NCI-H146 (cell line): ENCODE measurements at regions not wholly inside any gene's neighbourhood (a gene's known extent, or its start where the extent isn't known, plus 50 kb on each side); places are given as distances from the start of the nearest gene placed in this dataset.

ENCODE experiments used
- DNase-seq: peaks from one replicate; lab custom pipeline; 2025; lab: John Stamatoyannopoulos, UW

DNA sequence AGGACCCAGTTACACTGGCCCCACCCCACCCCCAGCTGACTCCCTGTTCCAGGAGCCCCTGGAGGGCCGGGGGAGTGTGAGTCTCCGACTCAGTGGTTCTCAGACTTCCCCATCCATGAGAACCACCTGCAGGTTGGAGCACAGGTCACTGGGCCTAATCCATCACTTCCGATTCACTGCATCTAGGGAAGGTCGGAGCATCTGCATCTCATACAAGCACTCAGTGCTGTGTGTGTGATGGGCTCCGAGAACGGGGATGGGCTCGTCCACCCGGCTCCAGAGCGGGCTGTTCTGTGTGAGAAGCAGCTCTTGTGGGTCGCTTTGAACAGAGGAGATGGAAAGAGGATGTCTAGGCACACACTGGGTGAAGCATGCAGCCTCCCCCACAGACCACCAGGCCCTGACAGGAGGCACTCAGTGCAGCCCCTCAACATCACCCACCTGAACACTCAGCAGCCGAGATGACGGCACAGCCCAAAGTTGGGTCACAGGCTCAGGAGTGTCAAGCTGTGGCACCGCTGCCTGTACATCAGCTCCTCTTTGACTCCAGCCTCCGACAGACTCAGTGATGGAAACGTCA lies 541.4 kb downstream of the BRD1 start:
- DNase-seq, result no peak

- DNase-seq, result no peak
Observed at GRCh38 chr22:49284931-49285330, 542.7 kb downstream of the BRD1 start.

DNA sequence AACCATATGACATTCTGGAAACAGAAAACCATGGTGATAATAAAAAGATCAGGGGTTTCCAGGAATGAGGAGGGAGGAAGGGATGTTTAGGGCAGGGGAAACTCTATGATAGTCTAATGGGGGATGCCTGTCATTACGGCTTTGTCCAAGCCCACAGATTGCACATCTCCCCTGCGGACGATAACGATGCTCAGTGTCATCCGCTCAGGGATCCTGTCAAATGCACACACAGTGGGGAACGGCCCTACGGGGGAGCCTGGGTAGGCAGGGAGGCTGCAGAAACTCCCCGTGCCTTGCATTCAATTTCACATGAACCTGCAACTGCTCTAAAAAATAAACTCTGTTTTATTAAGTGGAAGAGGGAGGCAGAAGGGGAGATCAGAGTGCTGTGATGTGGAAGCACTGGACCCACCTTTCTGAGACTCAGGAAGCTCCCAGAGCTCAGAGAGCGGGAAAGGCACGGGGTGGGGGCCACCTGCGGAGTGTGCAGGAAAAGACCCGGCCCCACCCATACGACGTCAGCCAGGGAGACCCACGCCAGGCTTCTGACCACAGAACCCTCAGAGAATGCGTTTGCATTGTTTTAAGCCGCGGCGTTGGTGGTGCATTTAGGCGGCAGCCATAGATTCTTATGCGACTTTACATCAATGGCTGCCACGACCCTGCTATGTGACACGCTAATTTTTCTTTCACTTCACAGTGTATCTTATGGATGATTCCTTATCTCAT lies 543.5 kb downstream of the BRD1 start:
- peak; percentile 50 for DNase-seq

DNA sequence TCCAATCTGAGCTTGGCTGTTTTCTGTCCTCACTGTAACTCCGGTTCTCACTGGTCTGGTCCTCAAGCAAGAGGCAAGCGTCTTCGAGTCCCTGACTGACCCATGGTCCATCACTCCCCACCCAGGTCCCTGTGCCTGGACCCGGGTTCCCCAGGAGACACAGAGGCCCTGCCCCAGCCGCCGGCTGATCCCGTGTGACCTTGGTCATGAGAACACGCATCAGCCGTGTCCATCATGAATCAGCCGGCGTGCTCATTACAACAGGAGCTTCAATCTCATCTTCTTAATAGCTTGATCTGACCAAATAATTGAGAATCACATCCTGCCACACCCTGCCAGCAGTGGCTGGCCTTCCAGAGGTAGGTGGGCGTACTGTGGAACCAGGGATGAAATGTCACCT lies 545.1 kb downstream of the BRD1 start:
- DNase-seq, result no peak

DNA sequence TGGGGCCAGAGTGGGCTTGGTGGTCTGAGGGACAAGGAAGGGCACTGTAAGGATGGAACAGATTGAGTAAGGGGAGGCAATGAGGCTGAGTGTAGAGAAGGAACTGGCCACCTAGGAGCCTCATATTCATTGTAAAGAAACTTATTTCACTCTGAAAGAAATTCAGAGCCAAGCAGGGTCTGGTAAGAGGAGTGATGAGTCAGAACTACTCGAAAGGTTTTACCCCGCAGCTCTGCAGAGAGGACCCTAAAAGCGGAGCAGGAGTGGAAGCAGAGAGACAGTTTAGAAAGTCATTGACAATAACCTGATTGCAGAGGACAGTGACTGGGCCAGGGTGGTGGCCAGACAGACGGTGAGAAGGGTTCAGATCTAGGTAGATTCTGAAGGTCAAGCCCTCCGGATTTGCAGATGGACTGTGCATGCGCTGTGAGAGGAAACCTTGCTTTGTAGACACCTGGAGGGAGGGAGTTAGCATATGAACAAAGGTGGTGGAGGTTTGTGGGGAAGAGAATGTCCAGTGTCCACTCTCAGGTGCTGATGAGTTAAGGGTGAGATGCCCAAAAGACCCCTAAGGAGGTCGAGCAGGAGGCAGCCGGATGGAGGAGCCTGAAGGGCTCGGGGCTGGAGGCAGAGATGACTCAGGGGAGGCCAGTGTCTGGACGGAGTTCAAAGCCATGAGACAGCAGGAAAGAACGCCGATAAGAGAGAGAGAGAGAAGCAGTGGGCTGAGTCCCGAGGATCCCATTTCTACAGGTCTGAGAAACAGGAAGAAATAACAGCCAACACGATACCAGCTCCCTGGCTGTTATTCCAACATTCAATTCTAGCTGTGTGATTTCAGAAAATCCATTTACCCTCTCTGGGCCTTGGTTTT lies 546.0 kb downstream of the BRD1 start:
- DNase-seq, result no peak

DNA sequence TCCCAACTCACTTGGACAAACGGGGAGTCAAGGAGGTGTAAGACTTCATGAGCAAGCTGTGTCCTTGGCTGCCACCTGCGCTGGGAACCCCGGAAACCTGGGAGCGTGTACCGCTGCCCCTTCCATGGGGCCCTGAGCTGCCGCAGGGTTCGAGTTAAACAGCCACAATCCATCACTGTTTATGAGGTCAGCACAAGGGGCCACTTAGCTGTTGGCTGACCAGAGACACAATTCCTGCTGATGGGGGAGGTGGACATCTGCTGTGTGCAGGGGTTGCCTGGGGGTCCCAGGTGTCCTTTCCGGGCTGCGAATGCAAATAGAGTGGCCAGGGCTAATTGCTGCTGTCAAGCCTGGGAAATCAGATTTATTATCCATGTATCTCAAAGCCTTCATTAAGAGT lies 549.3 kb downstream of the BRD1 start:
- peak; percentile 57 for DNase-seq

- DNase-seq, result no peak
Observed at GRCh38 chr22:49276567-49276966, 551.1 kb downstream of the BRD1 start.

- no peak for DNase-seq
Observed at GRCh38 chr22:49274754-49275380, 552.8 kb downstream of the BRD1 start.

DNA sequence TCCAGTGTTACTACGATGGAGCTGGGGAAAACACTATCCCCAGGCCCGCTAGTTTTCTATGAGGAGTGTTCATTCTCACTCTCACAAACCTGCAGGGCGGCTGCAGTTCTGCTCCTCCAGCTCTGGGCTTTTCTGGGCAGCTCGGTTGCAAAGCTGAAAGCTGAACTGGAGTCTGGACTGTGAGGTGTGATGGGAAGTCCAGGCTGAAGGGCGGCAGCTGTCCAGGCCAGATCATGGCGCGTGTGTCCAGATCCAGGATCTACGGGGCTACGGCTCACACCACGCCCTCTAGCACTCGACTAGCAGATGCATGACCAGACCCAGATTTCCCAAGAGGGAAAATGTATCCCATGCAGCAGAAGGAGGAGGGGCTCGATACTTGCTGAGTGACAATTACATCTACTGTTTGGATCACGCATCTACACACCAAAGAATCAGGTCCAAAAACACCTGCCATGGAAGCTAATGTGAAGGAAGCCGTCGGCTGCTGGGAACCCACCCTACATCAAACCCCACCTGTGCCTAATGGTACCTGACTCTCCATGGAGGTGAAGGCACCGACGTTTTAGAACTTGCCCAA lies 555.0 kb downstream of the BRD1 start:
- DNase-seq, result no peak

DNA sequence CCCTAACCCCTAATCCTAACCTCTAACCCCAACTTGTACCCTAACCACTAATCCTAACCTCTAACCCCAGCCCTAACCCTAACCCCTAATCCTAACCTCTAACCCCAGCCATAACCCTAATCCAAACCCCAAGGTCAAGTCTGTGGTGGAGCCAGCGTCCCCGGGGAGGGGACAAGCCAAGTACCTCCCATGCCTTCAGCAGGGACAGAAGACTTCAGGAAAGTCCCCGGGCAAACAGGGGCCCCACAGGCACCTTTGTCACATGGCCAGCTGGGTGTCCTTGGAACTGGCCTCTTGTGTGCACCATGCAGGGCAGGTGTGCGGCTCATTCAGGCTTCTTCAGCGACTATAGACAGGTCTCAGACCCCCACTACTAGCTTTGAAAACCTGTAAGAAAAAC lies 555.8 kb downstream of the BRD1 start:
- DNase-seq, result no peak

- no peak for DNase-seq
Observed at GRCh38 chr22:49271369-49271727, 556.3 kb downstream of the BRD1 start.

- no peak for DNase-seq
Observed at GRCh38 chr22:49270595-49271368, 556.9 kb downstream of the BRD1 start.

GRCh38 chr22:49269928-49270327 lies 557.7 kb downstream of the BRD1 start:
- DNase-seq, result no peak

DNA sequence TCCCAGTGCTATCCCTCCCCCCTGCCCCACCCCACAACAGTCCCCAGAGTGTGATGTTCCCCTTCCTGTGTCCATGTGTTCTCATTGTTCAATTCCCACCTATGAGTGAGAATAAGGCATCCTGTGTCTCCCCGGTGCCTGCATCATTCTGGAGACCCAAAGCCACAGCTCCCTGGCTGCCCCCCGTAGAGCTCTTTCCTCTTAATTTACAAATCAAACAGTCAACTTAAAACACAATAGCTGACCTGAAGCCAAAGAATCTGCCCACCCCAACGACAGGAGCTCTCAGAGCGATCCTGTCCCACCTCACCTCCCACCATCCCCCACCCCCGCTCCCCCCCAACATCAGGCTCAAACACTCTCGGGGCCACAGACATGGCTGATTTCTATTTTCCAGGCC lies 558.3 kb downstream of the BRD1 start:
- peak; percentile 65 for DNase-seq

DNA sequence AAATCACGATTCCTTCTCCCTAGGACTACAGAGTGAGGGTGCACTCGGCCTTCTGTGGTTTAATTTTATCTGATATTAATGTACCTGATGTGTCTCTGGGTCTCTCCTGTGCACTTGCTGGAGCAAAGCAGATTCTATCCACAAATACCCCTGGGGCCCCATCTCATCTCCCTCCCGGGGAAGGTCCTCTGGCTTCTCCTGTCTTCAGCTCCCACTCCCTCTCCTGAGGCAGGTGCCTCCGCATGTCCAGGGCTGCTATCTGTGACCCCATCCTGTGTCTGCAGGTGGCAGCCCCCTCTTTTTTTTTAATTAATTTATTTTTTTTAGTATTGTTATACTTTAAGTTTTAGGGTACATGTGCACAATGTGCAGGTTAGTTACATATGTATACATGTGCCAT lies 558.7 kb downstream of the BRD1 start:
- no peak for DNase-seq

- no peak for DNase-seq
Observed at GRCh38 chr22:49267996-49268395, 559.7 kb downstream of the BRD1 start.

GRCh38 chr22:49266561-49267519 lies 560.8 kb downstream of the BRD1 start:
- DNase-seq, result no peak

- no peak for DNase-seq
Observed at GRCh38 chr22:49264696-49265095, 563.0 kb downstream of the BRD1 start.

DNA sequence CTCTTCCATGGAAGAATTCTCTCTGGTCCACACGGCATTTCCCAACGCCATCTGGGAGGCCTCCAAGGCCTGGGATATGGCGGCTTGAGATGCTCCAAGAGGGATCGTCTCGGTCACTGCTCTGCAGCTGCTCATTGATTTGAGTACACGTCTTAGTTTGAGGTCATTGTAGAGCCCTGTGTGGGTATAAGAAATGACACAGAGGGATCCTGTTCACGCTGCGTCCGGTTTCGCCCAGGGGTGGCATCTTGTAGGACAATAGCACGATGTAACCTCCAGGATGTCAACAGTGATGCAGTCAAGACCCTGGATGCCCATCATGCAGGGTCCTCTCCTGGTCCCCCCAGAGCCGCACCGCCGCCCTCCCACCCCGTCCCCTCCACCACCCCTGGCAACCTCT lies 564.6 kb downstream of the BRD1 start:
- no peak for DNase-seq

DNA sequence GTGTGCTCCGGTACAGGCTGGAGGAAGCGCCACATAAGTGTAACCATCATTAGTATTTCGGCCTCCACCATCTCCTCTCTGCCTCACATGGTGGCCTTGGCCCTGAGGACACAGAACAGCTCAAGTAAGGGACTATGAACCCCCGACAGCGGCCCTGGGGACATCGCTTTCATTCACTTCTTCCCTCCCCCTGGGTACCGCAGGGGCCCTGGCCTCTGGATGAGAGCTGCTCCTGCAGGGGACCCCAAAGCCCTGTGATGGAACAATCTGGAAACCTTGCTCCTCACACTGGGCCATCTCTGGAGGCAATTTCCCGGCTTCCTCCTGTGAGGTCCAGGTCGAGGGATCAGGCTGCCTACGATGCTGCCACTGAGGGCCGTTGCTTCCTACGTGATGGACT lies 565.5 kb downstream of the BRD1 start:
- no peak for DNase-seq
